Mucosa of descending colon (tissue), 3 donors: ENCODE measurements at regions not wholly inside any gene's neighbourhood (a gene's known extent, or its start where the extent isn't known, plus 50 kb on each side); places are given as distances from the start of the nearest gene placed in this dataset.

ENCODE experiments used
- ATAC-seq: fragments of 200-7000 bp; cut with Tn5 transposase; one replicate; pipeline ENCODE4 v1.9.1; 2020; ENCODE audit warnings: mild to moderate bottlenecking, moderate library complexity
- DNase-seq, 3 donors: peaks; one replicate each; pipeline ENCODE4 v3.0.0-alpha.2; 2020
- H3K36me3 ChIP-seq: fragments of 200-600 bp; one replicate; pipeline ENCODE4 v1.8.0; 2021; ENCODE audit warnings: low read depth, mild to moderate bottlenecking
- H3K4me1 ChIP-seq: fragments of 200-600 bp; one replicate; pipeline ENCODE4 v1.8.0; 2021; ENCODE audit warnings: low read depth, mild to moderate bottlenecking
- H3K4me3 ChIP-seq: fragments of 200-600 bp; one replicate; pipeline ENCODE4 v1.8.0; 2021; ENCODE audit warnings: mild to moderate bottlenecking
- H3K9me3 ChIP-seq: fragments of 200-600 bp; one replicate; pipeline ENCODE4 v1.8.0; 2021; ENCODE audit warnings: mild to moderate bottlenecking
- intact Hi-C, 2 donors: fragments of 100-400 bp; cut with DNase I in 1 of 2; cut with micrococcal nuclease in 1 of 2; formaldehyde crosslinking; loops; one replicate each; pipeline versions ENCODE4 v1.11.0 to v1.11.1; 2022; cut with DNase I, micrococcal nuclease
- TF ChIP-seq, protein P1 (sequence below): fragments of 200-600 bp; IDR thresholded peaks from one replicate; pipeline ENCODE4 v1.8.0; 2022; ENCODE audit warnings: antibody characterized with exemption, mild to moderate bottlenecking
- donor health status: DM: no; HTN: no; CAD: no; lungs with moderate emphysema.
- donor health status: DM: no; HTN: no; CAD: no.
- donor health status: DM: no; HTN: yes; CAD: no.

GRCh38 chr10:3612183-3613001, 172.6 kb downstream of the KLF6 start:
- TF ChIP-seq, protein P1, sequence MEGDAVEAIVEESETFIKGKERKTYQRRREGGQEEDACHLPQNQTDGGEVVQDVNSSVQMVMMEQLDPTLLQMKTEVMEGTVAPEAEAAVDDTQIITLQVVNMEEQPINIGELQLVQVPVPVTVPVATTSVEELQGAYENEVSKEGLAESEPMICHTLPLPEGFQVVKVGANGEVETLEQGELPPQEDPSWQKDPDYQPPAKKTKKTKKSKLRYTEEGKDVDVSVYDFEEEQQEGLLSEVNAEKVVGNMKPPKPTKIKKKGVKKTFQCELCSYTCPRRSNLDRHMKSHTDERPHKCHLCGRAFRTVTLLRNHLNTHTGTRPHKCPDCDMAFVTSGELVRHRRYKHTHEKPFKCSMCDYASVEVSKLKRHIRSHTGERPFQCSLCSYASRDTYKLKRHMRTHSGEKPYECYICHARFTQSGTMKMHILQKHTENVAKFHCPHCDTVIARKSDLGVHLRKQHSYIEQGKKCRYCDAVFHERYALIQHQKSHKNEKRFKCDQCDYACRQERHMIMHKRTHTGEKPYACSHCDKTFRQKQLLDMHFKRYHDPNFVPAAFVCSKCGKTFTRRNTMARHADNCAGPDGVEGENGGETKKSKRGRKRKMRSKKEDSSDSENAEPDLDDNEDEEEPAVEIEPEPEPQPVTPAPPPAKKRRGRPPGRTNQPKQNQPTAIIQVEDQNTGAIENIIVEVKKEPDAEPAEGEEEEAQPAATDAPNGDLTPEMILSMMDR, result no peak
- Histone ChIP-seq H3K4me1 (no peaks in the 10 kb centered on the region), H3K4me3 (no peak overlapping the region), H3K36me3 (no peaks in the 10 kb centered on the region), H3K9me3 (peaks cover 14% of the 10 kb centered on the region)
- no peak for ATAC-seq
- no peak for DNase-seq
- intact Hi-C loops, result no loop called here

DNA sequence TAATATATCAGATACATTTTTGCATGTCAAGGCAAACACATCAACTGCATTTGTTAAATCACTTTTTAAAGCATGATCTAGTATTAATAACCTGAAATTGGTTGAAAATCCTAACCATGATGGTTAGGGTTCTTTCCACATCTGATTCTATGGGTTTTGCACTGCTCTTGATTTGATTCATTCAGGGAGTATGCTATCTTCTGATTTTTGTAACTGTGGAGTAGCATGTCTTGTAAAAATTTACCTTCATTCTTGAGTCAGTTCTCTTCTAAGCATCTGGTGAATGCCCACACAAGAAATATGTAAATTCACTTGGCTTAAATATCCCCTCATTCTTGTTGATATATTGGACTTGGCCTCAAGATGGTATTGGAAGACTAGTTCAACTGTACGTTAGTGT, 178.7 kb downstream of the KLF6 start:
- ATAC-seq, result no peak

GRCh38 chr10:3605882-3606281, 179.1 kb downstream of the KLF6 start:
- intact Hi-C loops, result no loop called here
- Histone ChIP-seq H3K4me3 (no peak overlapping the region), H3K4me1 (no peaks in the 10 kb centered on the region), H3K36me3 (no peaks in the 10 kb centered on the region), H3K9me3 (peaks cover 14% of the 10 kb centered on the region)
- TF ChIP-seq, protein P1, result no peak
- DNase-seq, result no peak
- ATAC-seq, result no peak

More for the DNA sequence above, 178.7 kb downstream of the KLF6 start:
- no peak for DNase-seq
- H3K36me3 ChIP-seq, result no peaks in the 10 kb centered on the region
- intact Hi-C loops, result no loop called here
- TF ChIP-seq, protein P1, result no peak
- H3K4me3 ChIP-seq, result no peak overlapping the region
- H3K9me3 ChIP-seq, result peaks cover 14% of the 10 kb centered on the region
- H3K4me1 ChIP-seq, result no peaks in the 10 kb centered on the region

- TF ChIP-seq, protein P1, result no peak
- Histone ChIP-seq H3K36me3 (no peaks in the 10 kb centered on the region), H3K4me1 (no peaks in the 10 kb centered on the region), H3K9me3 (no peaks in the 10 kb centered on the region), H3K4me3 (no peak overlapping the region)
- DNase-seq (no peak), ATAC-seq (no peak)
- intact Hi-C loops, result no loop called here
Observed at GRCh38 chr10:3595736-3596135, 189.3 kb downstream of the KLF6 start.

DNA sequence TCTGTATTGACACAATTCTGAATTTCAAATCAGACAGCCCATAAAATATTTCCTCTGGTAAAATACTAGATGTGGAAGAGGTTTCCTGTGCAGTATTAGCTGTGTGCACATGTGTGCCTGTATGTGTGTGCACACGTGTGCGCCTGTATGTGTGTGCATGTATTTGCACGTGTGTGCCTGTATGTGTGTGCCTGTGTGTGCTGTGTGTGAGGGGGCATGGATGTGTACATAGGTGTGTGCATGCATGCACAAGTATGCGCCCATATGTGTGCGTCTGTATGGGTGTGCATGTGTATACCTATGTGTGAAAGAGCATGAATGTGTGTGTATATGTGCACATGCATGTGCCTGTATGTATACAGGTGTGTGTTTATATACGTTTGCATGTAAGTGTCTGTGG, 191.4 kb downstream of the KLF6 start:
- no peaks in the 10 kb centered on the region for H3K9me3 ChIP-seq
- H3K4me1 ChIP-seq, result no peaks in the 10 kb centered on the region
- intact Hi-C loops, result no loop called here
- no peak for ATAC-seq
- no peak for DNase-seq
- no peaks in the 10 kb centered on the region for H3K36me3 ChIP-seq
- H3K4me3 ChIP-seq, result no peak overlapping the region
- TF ChIP-seq, protein P1, result no peak
